Body of pancreas (tissue), 4 donors: ENCODE measurements at regions not wholly inside any gene's neighbourhood (a gene's known extent, or its start where the extent isn't known, plus 50 kb on each side); places are given as distances from the start of the nearest gene placed in this dataset.

ENCODE experiments used
- CTCF ChIP-seq, 7 experiments: fragments of 450-650 bp in 4 of 7; fragments of 200-600 bp in 3 of 7; sonication (generic) in 3 of 7; IDR thresholded peaks; one replicate each; pipeline ENCODE4 v1.5.1; 2016 to 2019; ENCODE audit warnings: antibody characterized with exemption in 7 of 7
- POLR2A ChIP-seq, 3 donors: fragments of 450-650 bp; IDR thresholded peaks; one replicate each; pipeline ENCODE4 v1.6.1; 2016; ENCODE audit warnings: antibody characterized with exemption in 3 of 3, mild to moderate bottlenecking in 2 of 3

GRCh38 chr2:177078855-177079254 lies 133.7 kb upstream of the HNRNPA3 start:
- no peak for TF ChIP-seq CTCF (IDR thresholded peaks at IDR 0.05)
- TF ChIP-seq POLR2A (IDR thresholded peaks at IDR 0.05): no peak
